ENCODE measurements at regions not wholly inside any gene's neighbourhood (a gene's known extent, or its start where the extent isn't known, plus 50 kb on each side); places are given as distances from the start of the nearest gene placed in this dataset.

DNA sequence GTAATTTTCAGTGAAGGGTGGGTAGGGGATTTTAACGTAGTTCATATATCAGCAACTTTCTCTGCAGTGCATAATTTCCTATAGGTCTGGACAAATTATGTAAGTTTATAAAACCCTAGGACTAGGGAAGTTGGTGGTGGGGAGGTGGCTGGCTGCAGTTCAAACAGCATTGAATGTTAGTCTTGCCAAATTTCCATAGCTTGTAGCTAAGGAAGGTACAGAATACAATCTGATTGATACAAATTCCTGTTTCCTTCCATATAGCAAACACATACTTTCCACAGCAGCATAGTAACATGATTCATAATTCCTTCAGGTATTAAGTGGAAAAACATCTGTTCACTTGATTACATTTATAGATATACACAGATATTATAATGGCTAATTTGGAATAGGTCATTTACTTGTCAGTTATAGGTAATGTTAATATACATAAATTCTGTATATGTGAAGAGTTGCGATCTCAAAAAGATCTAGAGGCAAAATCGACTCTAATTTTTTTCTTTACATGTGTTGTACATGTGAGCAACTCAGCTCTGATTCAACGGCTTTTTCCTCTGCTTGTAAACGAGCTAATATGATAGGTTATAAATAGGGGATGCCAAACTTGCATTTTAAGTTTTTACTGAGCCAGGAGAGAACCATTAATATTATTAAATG lies 233.4 kb upstream of the CSNK1A1L start:
- TF ChIP-seq, protein P1, sequence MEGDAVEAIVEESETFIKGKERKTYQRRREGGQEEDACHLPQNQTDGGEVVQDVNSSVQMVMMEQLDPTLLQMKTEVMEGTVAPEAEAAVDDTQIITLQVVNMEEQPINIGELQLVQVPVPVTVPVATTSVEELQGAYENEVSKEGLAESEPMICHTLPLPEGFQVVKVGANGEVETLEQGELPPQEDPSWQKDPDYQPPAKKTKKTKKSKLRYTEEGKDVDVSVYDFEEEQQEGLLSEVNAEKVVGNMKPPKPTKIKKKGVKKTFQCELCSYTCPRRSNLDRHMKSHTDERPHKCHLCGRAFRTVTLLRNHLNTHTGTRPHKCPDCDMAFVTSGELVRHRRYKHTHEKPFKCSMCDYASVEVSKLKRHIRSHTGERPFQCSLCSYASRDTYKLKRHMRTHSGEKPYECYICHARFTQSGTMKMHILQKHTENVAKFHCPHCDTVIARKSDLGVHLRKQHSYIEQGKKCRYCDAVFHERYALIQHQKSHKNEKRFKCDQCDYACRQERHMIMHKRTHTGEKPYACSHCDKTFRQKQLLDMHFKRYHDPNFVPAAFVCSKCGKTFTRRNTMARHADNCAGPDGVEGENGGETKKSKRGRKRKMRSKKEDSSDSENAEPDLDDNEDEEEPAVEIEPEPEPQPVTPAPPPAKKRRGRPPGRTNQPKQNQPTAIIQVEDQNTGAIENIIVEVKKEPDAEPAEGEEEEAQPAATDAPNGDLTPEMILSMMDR (conservative IDR thresholded peaks at IDR 0.05 in 1 of 2, IDR thresholded peaks at IDR 0.05 in 1 of 2; ENCODE audit: low read depth in 1 of 2, low read length in 2 of 2) = no peak
- no peak for TF ChIP-seq EZH2 (IDR thresholded peaks at IDR 0.05; ENCODE audit: low read length, missing control alignments)
- Histone ChIP-seq H2AFZ (ENCODE audit: low read length) (no peak overlapping the region), H4K20me1 (ENCODE audit: control insufficient read depth, extremely low read depth, insufficient read depth, low read length) (no peaks in the 10 kb centered on the region), H3K36me3 (ENCODE audit: control insufficient read depth, insufficient read depth, low read length) (no peaks in the 10 kb centered on the region), H3K27me3 (ENCODE audit: control insufficient read depth, insufficient read depth, low read length) (no peaks in the 10 kb centered on the region), H3K27ac (ENCODE audit: insufficient read depth, low read length) (no peak overlapping the region), H3K79me2 (ENCODE audit: control insufficient read depth, insufficient read depth, low read length) (no peaks in the 10 kb centered on the region), H3K4me1 (ENCODE audit: control insufficient read depth, extremely low read depth, insufficient read depth, low read length) (no peaks in the 10 kb centered on the region), H3K4me3 (replicated peaks in 1 of 4; ENCODE audit: control extremely low read depth in 1 of 4, insufficient read depth in 1 of 4, low read depth in 3 of 4, low read length in 4 of 4) (no peak overlapping the region), H3K9ac (ENCODE audit: insufficient read depth, low read length) (no peak overlapping the region), H3K4me2 (ENCODE audit: extremely low read depth, insufficient read depth, low read length) (no peak overlapping the region), H3K9me3 (ENCODE audit: control insufficient read depth, insufficient read depth, low read depth, low read length) (no peaks in the 10 kb centered on the region)
- no peak for DNase-seq (ENCODE audit: low read depth in 2 of 2)

DNA sequence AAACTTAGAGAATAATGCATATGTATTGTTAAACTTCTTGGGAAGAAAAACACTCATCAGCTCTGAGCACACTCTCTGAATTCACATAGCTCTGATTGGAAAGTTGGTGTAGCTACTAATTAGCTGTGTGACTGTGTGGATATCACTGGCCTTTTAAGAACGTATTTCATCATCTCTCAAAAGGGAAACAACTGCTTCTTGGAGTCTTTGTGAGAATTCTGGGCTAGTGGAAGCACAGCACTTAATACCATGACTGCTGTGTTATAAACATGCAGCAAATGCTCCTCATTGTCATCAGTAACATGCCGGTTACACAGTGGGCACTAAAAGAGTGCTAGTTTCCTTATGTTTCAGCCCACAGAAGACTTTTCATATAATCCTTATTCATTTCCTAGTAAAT lies 220.9 kb upstream of the CSNK1A1L start:
- Histone ChIP-seq H4K20me1 (ENCODE audit: control insufficient read depth, extremely low read depth, insufficient read depth, low read length) (no peaks in the 10 kb centered on the region), H3K27ac (ENCODE audit: insufficient read depth, low read length) (no peak overlapping the region), H3K27me3 (ENCODE audit: control insufficient read depth, insufficient read depth, low read length) (no peaks in the 10 kb centered on the region), H3K9me3 (ENCODE audit: control insufficient read depth, insufficient read depth, low read depth, low read length) (no peaks in the 10 kb centered on the region), H3K4me1 (ENCODE audit: control insufficient read depth, extremely low read depth, insufficient read depth, low read length) (no peaks in the 10 kb centered on the region), H3K79me2 (ENCODE audit: control insufficient read depth, insufficient read depth, low read length) (no peaks in the 10 kb centered on the region), H3K36me3 (ENCODE audit: control insufficient read depth, insufficient read depth, low read length) (no peaks in the 10 kb centered on the region), H3K9ac (ENCODE audit: insufficient read depth, low read length) (no peak overlapping the region), H2AFZ (ENCODE audit: low read length) (no peak overlapping the region), H3K4me3 (replicated peaks in 1 of 4; ENCODE audit: control extremely low read depth in 1 of 4, insufficient read depth in 1 of 4, low read depth in 3 of 4, low read length in 4 of 4) (no peak overlapping the region), H3K4me2 (ENCODE audit: extremely low read depth, insufficient read depth, low read length) (no peak overlapping the region)
- TF ChIP-seq, protein P1 (conservative IDR thresholded peaks at IDR 0.05 in 1 of 2, IDR thresholded peaks at IDR 0.05 in 1 of 2; ENCODE audit: low read depth in 1 of 2, low read length in 2 of 2) = no peak
- TF ChIP-seq EZH2 (IDR thresholded peaks at IDR 0.05; ENCODE audit: low read length, missing control alignments) = no peak
- peak in 1 of 2 donors; percentile 42 for DNase-seq (ENCODE audit: low read depth in 2 of 2)

DNA sequence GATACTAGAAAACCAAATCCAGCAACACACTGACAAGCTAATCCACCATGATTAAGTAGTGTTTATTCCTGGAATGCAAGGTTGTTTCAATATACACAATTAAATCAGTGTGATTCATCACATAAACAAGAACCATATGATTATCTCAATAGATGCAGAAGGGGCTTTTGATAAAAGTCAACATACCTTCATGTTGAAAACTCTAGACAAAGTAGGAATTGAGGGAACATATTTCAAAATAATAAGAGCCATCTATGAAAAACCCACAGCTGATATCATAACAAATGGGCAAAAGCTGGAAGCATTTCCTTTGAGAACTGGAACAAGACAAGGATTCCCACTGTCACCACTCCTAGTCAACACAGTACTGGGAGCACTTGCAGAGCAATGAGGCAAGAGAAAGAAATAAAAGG lies 213.6 kb upstream of the CSNK1A1L start:
- Histone ChIP-seq H3K27ac (ENCODE audit: insufficient read depth, low read length) (no peak overlapping the region), H3K9me3 (ENCODE audit: control insufficient read depth, insufficient read depth, low read depth, low read length) (peaks cover 1% of the 10 kb centered on the region), H3K4me3 (replicated peaks in 1 of 4; ENCODE audit: control extremely low read depth in 1 of 4, insufficient read depth in 1 of 4, low read depth in 3 of 4, low read length in 4 of 4) (no peak overlapping the region), H3K9ac (ENCODE audit: insufficient read depth, low read length) (no peak overlapping the region), H3K27me3 (ENCODE audit: control insufficient read depth, insufficient read depth, low read length) (no peaks in the 10 kb centered on the region), H4K20me1 (ENCODE audit: control insufficient read depth, extremely low read depth, insufficient read depth, low read length) (no peaks in the 10 kb centered on the region), H3K79me2 (ENCODE audit: control insufficient read depth, insufficient read depth, low read length) (no peaks in the 10 kb centered on the region), H2AFZ (ENCODE audit: low read length) (no peak overlapping the region), H3K4me1 (ENCODE audit: control insufficient read depth, extremely low read depth, insufficient read depth, low read length) (no peaks in the 10 kb centered on the region), H3K36me3 (ENCODE audit: control insufficient read depth, insufficient read depth, low read length) (no peaks in the 10 kb centered on the region), H3K4me2 (ENCODE audit: extremely low read depth, insufficient read depth, low read length) (no peak overlapping the region)
- TF ChIP-seq, protein P1 (conservative IDR thresholded peaks at IDR 0.05 in 1 of 2, IDR thresholded peaks at IDR 0.05 in 1 of 2; ENCODE audit: low read depth in 1 of 2, low read length in 2 of 2) = no peak
- no peak for TF ChIP-seq EZH2 (IDR thresholded peaks at IDR 0.05; ENCODE audit: low read length, missing control alignments)
- DNase-seq (ENCODE audit: low read depth in 2 of 2) = peak; percentile 30 to 58

Measured in fibroblast of lung (primary cell).